HG02973 (cell line): ENCODE measurements at regions not wholly inside any gene's neighbourhood (a gene's known extent, or its start where the extent isn't known, plus 50 kb on each side); places are given as distances from the start of the nearest gene placed in this dataset.
"Not testable (repeated sequence)": the region's sequence is repeated elsewhere in the genome, so short reads cannot be mapped to it uniquely, and the experiment has no call there.

ENCODE experiments used
- ATAC-seq: cut with Tn5 transposase; IDR thresholded peaks from one replicate; pipeline ENCODE4 v1.9.1; 2021; ENCODE audit warnings: moderate library complexity; ENCODE audit not compliant: unreplicated experiment

- no peak for ATAC-seq
These were observed 68.8 kb upstream of the IYD start for GRCh38 chr6:150299873-150300485.

DNA sequence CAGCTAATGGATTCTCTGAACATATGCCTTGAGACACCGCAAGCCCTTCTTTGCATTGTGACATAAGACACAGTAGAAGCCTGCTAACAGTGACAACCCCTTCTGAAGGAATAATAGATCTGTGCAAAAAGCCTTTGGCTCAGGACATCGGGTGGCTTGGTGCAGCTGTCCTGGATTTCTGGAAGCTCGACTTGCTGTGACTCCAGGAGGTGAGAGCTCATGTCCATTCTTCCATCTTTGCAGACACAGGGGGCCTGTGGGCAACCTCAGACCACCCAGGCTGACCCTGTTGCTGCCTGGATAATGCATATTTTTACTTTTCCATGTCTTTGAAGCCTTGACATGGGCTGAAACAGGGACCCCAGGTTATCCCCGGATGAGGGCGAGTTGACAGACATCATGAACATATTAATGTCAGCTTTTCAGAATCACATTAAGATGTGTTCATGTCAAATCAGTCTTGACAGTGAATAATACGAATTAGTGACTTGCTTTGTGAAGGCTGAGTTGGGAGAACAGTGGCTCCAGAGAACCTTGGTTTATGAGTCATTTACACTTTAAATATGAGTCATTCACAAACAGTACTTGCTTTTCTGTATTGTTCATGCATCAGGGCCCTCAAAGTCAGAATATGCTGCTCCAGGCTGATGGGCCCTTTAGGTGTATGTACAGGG lies 66.8 kb upstream of the IYD start:
- peak; percentile 91 for ATAC-seq

GRCh38 chr6:150302520-150303176 lies 66.2 kb upstream of the IYD start:
- no peak for ATAC-seq

- no peak for ATAC-seq
These were observed 65.6 kb upstream of the IYD start for GRCh38 chr6:150303256-150303655.

- ATAC-seq = no peak
These were observed 64.4 kb upstream of the IYD start for GRCh38 chr6:150304429-150304828.

DNA sequence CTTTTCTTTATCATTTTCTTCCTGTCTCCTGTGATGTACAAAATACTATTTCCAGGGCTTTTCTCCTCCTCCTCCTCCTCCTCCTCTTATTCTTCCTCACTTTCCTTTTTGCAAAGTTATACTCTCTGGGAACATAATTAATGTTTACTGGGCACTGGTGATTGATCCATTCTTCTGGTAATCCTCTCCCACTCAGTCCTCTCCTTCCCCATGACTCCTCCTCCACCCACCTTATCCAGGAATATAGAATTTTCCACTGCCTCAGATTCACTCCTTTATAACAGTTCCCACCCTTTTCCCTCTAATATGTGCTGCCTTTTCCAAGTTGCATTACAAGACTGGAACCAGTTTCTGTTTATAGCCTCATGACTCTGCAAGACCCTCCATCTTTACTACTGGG lies 62.5 kb upstream of the IYD start:
- ATAC-seq = no peak

DNA sequence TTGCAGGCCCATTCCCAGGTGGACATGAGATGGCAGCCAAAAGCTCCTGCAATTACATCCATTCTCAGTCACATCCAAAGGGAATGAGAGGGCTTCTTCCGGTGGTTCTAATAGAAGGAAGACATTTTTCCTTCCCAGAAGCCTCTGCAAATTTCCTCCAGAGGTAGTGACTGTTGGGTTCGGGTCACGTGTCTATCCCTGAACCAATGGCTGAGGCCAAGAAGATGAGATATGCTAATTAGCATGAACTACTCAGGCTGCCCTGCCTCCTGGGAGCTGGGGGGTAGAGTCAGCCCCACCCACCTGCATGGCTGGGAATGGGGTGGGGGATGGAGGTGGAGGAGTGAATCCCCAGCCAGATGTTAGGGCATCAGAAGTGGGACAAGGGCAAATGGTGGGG lies 61.3 kb upstream of the IYD start:
- ATAC-seq = no peak

GRCh38 chr6:150308812-150309645 lies 59.8 kb upstream of the IYD start:
- ATAC-seq = no peak

DNA sequence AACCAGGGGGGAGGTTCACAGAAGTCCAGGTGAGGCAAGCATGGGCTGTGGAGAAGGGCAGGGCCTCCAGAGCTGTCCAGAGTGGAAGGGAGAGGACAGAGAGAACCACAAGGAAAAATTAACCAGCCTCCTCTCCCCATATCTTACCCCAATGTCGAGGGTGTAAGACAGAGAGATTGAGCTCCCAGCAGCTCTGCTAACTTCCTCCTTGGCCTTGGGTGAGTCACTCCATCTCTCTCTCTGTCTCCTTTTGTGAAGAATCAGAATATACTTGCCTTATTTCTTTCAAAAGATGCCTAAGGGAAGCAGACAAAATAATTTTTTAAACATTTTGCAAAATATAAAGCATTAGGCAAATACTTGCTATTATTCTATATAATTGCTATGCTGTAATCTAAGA lies 58.3 kb upstream of the IYD start:
- no peak for ATAC-seq

GRCh38 chr6:150311149-150311944 lies 57.5 kb upstream of the IYD start:
- ATAC-seq = not testable (repeated sequence)

DNA sequence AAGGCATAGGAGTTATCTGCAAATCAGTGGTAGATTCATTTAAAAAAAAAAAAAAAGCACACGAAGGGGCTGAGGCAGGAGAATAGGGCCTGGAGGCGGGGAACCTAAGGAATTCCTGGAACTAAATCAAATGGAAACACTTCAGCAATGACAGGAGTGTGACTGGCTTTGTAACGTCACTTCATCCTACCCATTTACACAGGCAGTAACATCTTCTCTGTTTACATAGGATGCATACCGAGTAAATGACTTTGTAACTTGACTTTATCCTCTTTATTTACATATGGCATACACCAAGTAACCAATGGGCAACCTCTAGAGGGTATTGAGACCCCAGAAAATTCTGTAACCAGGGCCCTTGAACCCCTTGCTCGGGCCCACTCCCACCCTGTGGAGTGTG lies 56.4 kb upstream of the IYD start:
- no peak for ATAC-seq

- no peak for ATAC-seq
These were observed 55.8 kb upstream of the IYD start for GRCh38 chr6:150312844-150313584.

- ATAC-seq = no peak
These were observed 55.0 kb upstream of the IYD start for GRCh38 chr6:150313781-150314180.

DNA sequence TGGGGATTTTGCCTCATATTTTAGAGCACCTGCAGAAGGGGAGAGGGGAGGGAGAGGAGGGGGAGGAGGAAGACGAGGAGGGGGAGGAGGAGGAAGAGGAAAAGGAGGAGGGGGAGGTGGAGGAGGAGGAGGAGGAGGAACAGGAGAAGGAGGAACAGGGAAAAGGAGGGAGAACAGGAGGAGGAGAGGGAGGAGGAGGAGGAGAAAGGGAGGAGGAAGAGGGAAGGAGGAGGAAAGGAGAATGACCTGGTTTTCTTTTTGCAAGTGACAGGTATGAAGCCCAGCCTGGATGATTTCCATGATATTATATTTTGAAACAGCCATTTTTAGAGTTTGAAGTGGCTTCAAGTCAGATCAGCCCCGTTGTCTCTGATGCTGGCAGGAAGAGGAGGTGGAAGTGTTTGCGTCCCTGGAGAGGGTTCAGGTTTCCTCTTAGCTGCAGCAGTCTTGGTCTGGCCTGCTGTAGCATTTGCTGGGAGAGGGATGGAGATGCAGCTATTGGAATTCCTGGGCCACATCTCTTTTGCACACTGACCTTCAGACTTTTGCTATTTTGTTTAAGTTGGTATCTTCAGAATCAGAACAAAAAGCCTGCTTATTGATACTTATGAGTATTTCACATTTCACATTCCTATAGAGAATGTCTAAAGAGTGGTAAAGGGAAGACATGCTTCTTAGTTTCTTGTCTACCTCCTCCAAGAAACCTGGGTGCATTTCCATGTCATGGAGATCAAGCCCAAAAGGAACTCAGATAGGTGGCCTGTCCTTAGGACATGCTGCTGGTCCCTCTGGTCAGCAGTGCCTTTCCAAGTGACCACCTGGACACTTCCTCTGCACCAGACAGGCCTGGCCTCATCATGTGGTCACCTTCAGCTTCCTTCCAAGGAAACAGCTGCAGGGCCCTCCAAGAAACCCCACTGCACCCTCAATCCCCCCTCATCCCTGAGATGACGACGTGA lies 54.3 kb upstream of the IYD start:
- ATAC-seq = no peak

- no peak for ATAC-seq
These were observed 53.2 kb upstream of the IYD start for GRCh38 chr6:150315626-150316025.

- ATAC-seq = no peak
These were observed 51.9 kb upstream of the IYD start for GRCh38 chr6:150316936-150317335.
